Astrocyte of the spinal cord (primary cell): ENCODE measurements at regions not wholly inside any gene's neighbourhood (a gene's known extent, or its start where the extent isn't known, plus 50 kb on each side); places are given as distances from the start of the nearest gene placed in this dataset.

ENCODE experiments used
- DNase-seq: peaks from one replicate; pipeline ENCODE4 v3.0.0; 2011; ENCODE audit warnings: low read depth, low spot score
- H3K4me3 ChIP-seq: 2 replicates; pipeline ENCODE4 v1.5.1; 2011; ENCODE audit warnings: low read depth, mild to moderate bottlenecking, low read length, moderate library complexity
- CTCF ChIP-seq: IDR thresholded peaks from 2 replicates; pipeline ENCODE4 v1.5.1; 2012; ENCODE audit warnings: low read depth, mild to moderate bottlenecking, low read length, inconsistent platforms
- in situ Hi-C: cut with HindIII; loops from 2 replicates; pipeline ENCODE4 v1.10.0; 2017; ENCODE audit warnings: low sequenced_read_pairs

DNA sequence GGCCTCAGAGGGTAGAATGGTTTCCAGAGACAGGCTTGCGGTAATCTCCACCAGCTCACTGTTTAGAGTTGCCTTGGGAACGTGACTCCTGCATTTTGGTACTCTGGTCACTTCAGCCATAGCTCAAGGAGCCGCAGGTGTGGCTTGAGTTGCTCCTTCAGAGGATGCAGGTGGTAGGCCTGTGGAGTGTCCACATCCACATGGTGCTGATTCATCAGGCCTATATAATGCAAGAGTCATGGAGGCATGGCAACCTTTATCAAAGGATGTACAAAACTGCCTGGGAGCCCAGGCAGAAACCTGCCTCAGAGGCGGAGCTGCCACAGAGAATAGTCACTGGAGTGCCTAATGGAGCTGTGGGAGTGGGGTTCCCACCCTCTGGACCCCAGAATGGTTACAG is 114.2 kb downstream of the ANXA1 start:
- no peak for DNase-seq
- in situ Hi-C loops, result no loop called here
- no peak for TF ChIP-seq CTCF
- H3K4me3 ChIP-seq, result no peak overlapping the region

DNA sequence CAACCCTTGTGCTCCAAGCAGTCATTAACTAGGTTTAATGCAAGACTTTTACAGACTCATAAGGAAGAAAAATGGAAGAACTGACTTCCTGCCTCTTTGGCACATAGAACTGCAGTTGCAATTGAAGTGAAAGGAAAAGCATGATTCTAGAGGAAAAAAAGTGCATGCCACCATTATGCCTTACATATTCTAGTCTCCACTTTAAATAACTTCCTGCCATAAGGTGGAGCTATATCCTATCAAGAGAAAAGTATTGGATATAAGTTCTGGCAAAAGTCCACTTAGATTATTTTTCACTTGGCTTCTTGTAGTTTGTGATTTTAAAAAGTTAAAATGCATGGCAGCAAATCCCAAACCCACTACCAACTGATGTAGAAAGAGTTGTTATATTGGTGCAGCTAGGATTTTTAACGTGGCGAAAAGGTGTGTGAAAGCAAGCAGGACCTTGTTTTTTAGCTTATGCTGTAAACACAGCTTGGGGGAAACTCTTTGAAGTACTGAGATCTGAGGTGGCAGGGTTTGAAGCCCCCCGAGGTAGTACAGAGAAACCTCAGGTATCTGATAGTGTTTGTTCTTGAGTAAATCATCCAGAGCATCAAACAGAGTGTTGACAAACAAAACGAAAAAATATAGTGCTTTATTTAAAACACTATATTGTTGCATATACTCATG is 117.9 kb downstream of the ANXA1 start:
- peak; percentile 58 for DNase-seq
- H3K4me3 ChIP-seq, result no peak overlapping the region
- peak; percentile 35 for TF ChIP-seq CTCF
- in situ Hi-C loops, result no loop called here

- DNase-seq, result peak; percentile 86
- in situ Hi-C loops, result no loop called here
Observed at GRCh38 chr9:73270967-73271721, 119.5 kb downstream of the ANXA1 start.

GRCh38 chr9:73280113-73280512 is 128.4 kb downstream of the ANXA1 start:
- no peak overlapping the region for H3K4me3 ChIP-seq
- in situ Hi-C loops, result no loop called here
- DNase-seq, result no peak
- TF ChIP-seq CTCF, result no peak

More at GRCh38 chr9:73270967-73271721, 119.5 kb downstream of the ANXA1 start:
- H3K4me3 ChIP-seq, result no peak overlapping the region
- TF ChIP-seq CTCF, result no peak

DNA sequence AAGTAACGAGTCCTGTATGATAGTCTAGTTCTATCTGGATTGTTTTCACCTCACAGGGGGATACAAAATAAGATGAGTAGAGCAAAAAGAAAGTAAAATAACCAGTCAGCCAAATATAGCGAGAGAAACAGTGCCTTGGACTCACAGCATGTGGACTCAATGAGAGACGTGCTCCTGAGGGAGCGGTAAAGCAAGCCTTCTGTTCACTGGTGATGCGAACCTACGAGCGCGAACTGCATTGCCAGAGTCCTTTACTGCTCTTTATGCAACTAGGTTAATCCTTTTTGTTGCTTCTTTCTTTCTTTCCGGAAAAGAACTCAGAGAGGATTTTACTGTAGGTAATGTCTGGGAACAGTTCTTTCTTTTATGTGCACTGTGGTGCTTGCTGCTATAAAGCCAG is 132.7 kb downstream of the ANXA1 start:
- no peak for DNase-seq
- TF ChIP-seq CTCF, result no peak
- H3K4me3 ChIP-seq, result no peak overlapping the region
- in situ Hi-C loops, result no loop called here

GRCh38 chr9:73294336-73294735 is 142.7 kb downstream of the ANXA1 start:
- no peak for TF ChIP-seq CTCF
- no peak for DNase-seq

More at GRCh38 chr9:73294336-73294735, 142.7 kb downstream of the ANXA1 start:
- in situ Hi-C loops, result no loop called here
- H3K4me3 ChIP-seq, result no peak overlapping the region
